GM23248 (cell line): ENCODE measurements at regions not wholly inside any gene's neighbourhood (a gene's known extent, or its start where the extent isn't known, plus 50 kb on each side); places are given as distances from the start of the nearest gene placed in this dataset.
"Not testable (repeated sequence)": the region's sequence is repeated elsewhere in the genome, so short reads cannot be mapped to it uniquely, and the experiment has no call there.

Source experiments
- DNase-seq: peaks from one replicate; pipeline ENCODE4 v3.0.0-alpha.2; 2015
- H2AFZ ChIP-seq: fragments of 200-600 bp; sonication (generic); 2 replicates; pipeline ENCODE4 v1.6.1; 2016; ENCODE audit warnings: antibody characterized with exemption
- H3F3A ChIP-seq: fragments of 200-600 bp; sonication (generic); 2 replicates; pipeline ENCODE4 v1.6.1; 2016; ENCODE audit warnings: mild to moderate bottlenecking, antibody characterized with exemption, mixed run types; ENCODE audit not compliant: insufficient read depth
- H3K27ac ChIP-seq: fragments of 200-600 bp; sonication (generic); 2 replicates; pipeline ENCODE4 v1.5.1; 2016; ENCODE audit warnings: mild to moderate bottlenecking
- H3K27me3 ChIP-seq: fragments of 200-600 bp; sonication (generic); replicated peaks from 2 replicates; pipeline ENCODE4 v1.6.1; 2016; ENCODE audit warnings: mild to moderate bottlenecking; ENCODE audit not compliant: insufficient read depth
- H3K36me3 ChIP-seq: fragments of 200-600 bp; sonication (generic); 2 replicates; pipeline ENCODE4 v1.6.1; 2016; ENCODE audit warnings: low read depth, mild to moderate bottlenecking
- H3K4me1 ChIP-seq: fragments of 200-600 bp; sonication (generic); 2 replicates; pipeline ENCODE4 v1.6.1; 2016; ENCODE audit warnings: mild to moderate bottlenecking; ENCODE audit not compliant: insufficient read depth
- H3K4me2 ChIP-seq: fragments of 200-600 bp; sonication (generic); one replicate; pipeline ENCODE4 v1.6.1; 2016; ENCODE audit warnings: mild to moderate bottlenecking; ENCODE audit not compliant: unreplicated experiment
- H3K4me3 ChIP-seq: fragments of 200-600 bp; sonication (generic); 2 replicates; pipeline ENCODE4 v1.5.1; 2016; ENCODE audit warnings: mild to moderate bottlenecking
- H3K79me2 ChIP-seq: fragments of 200-600 bp; sonication (generic); 2 replicates; pipeline ENCODE4 v1.6.1; 2016; ENCODE audit warnings: mild to moderate bottlenecking; ENCODE audit not compliant: insufficient read depth
- H3K9ac ChIP-seq: fragments of 200-600 bp; sonication (generic); 2 replicates; pipeline ENCODE4 v1.6.1; 2016; ENCODE audit warnings: mild to moderate bottlenecking
- H3K9me2 ChIP-seq: fragments of 200-600 bp; sonication (generic); 2 replicates; pipeline ENCODE4 v1.6.1; 2016; ENCODE audit warnings: mixed run types, mild to moderate bottlenecking, moderate library complexity; ENCODE audit not compliant: insufficient read depth
- H3K9me3 ChIP-seq: fragments of 200-600 bp; sonication (generic); one replicate; pipeline ENCODE4 v1.6.1; 2017; ENCODE audit warnings: low read depth
- H4K20me1 ChIP-seq: fragments of 200-600 bp; sonication (generic); 2 replicates; pipeline ENCODE4 v1.6.0; 2016; ENCODE audit not compliant: insufficient read depth
- EZH2 ChIP-seq: fragments of 200-600 bp; sonication (generic); IDR thresholded peaks from 2 replicates; pipeline ENCODE4 v1.6.1; 2018; ENCODE audit warnings: antibody characterized with exemption, mild to moderate bottlenecking; ENCODE audit not compliant: insufficient read depth, poor library complexity, severe bottlenecking
- EZH2phosphoT487 ChIP-seq: fragments of 200-600 bp; sonication (generic); IDR thresholded peaks from 2 replicates; pipeline ENCODE4 v1.6.1; 2018; ENCODE audit warnings: antibody characterized with exemption, moderate library complexity, mild to moderate bottlenecking, low read depth; ENCODE audit not compliant: insufficient read depth
- WGBS, 2 experiments: methylation state at CpG; one replicate each; pipeline ENCODE4 v1.1.6; 2015 to 2017; ENCODE audit warnings: low lambda C conversion rate in 2 of 2, low coverage in 1 of 2; ENCODE audit errors: missing lambda C conversion rate in 2 of 2; 5-methylcytosine and 5-hydroxymethylcytosine counted together
- in situ Hi-C: fragments of 300-500 bp; cut with MboI; formaldehyde crosslinking; loops from 2 replicates; pipeline ENCODE4 v1.15.0; 2020

GRCh38 chr3:137148917-137149316 lies 191.1 kb downstream of the IL20RB start:
- DNase-seq = no peak
- Histone ChIP-seq H3K4me2 (no peak overlapping the region), H3K27me3 (no peaks in the 10 kb centered on the region), H3K4me3 (no peak overlapping the region), H3K27ac (no peak overlapping the region), H3K9me2 (no peaks in the 10 kb centered on the region), H3K79me2 (no peaks in the 10 kb centered on the region), H2AFZ (no peak overlapping the region), H3K4me1 (no peaks in the 10 kb centered on the region), H3K9me3 (no peaks in the 10 kb centered on the region), H3K9ac (no peak overlapping the region), H3F3A (no peaks in the 10 kb centered on the region), H3K36me3 (no peaks in the 10 kb centered on the region), H4K20me1 (no peaks in the 10 kb centered on the region)
- WGBS, 2 experiments = 2 to 6% methylated on average over 2 of the region's 2 CpGs
- in situ Hi-C loops = no loop called here
- TF ChIP-seq EZH2phosphoT487 (no peak), EZH2 (no peak)

GRCh38 chr3:137150825-137151224 lies 193.0 kb downstream of the IL20RB start:
- H3K4me1 ChIP-seq = no peaks in the 10 kb centered on the region
- H4K20me1 ChIP-seq = no peaks in the 10 kb centered on the region
- H3K36me3 ChIP-seq = no peaks in the 10 kb centered on the region
- H3K9ac ChIP-seq = no peak overlapping the region
- WGBS, 2 experiments = 45 to 47% methylated on average over 5 of the region's 5 CpGs
- no peaks in the 10 kb centered on the region for H3K79me2 ChIP-seq
- no peaks in the 10 kb centered on the region for H3K27me3 ChIP-seq
- H3K4me2 ChIP-seq = no peak overlapping the region
- H3F3A ChIP-seq = no peaks in the 10 kb centered on the region
- H2AFZ ChIP-seq = no peak overlapping the region
- H3K9me3 ChIP-seq = no peaks in the 10 kb centered on the region
- H3K4me3 ChIP-seq = no peak overlapping the region
- in situ Hi-C loops = no loop called here
- no peak overlapping the region for H3K27ac ChIP-seq
- TF ChIP-seq EZH2 = no peak
- TF ChIP-seq EZH2phosphoT487 = no peak
- DNase-seq = no peak
- H3K9me2 ChIP-seq = no peaks in the 10 kb centered on the region

GRCh38 chr3:137153046-137153445 lies 195.3 kb downstream of the IL20RB start:
- H3K9me3 ChIP-seq, H2AFZ ChIP-seq, DNase-seq, H3K9me2 ChIP-seq, H3K27ac ChIP-seq, H3K27me3 ChIP-seq, H3K4me1 ChIP-seq, H3K79me2 ChIP-seq, in situ Hi-C loops, H3K4me2 ChIP-seq, H4K20me1 ChIP-seq, H3K4me3 ChIP-seq, H3F3A ChIP-seq, H3K36me3 ChIP-seq, H3K9ac ChIP-seq: not testable (repeated sequence)
- whole genome bisulfite sequencing, 2 experiments = 54 to 56% methylated on average over 5 of the region's 5 CpGs

- no peak overlapping the region for H3K4me2 ChIP-seq
- H3K9me2 ChIP-seq = no peaks in the 10 kb centered on the region
- TF ChIP-seq EZH2 = no peak
- no peak for TF ChIP-seq EZH2phosphoT487
- H3K79me2 ChIP-seq = no peaks in the 10 kb centered on the region
- WGBS, 2 experiments = 5 to 10% methylated on average over 6 of the region's 6 CpGs
- no peaks in the 10 kb centered on the region; the same call in 1 of the 2 replicates for H3K27me3 ChIP-seq
- no peaks in the 10 kb centered on the region for H3K9me3 ChIP-seq
- H3K4me1 ChIP-seq = no peaks in the 10 kb centered on the region
- H2AFZ ChIP-seq = no peak overlapping the region
- H3K4me3 ChIP-seq = no peak overlapping the region
- in situ Hi-C loops = no loop called here
- no peaks in the 10 kb centered on the region for H3F3A ChIP-seq
- H4K20me1 ChIP-seq = no peaks in the 10 kb centered on the region
- H3K36me3 ChIP-seq = no peaks in the 10 kb centered on the region
- H3K9ac ChIP-seq = no peak overlapping the region
- H3K27ac ChIP-seq = no peak overlapping the region
- peak; percentile 8 for DNase-seq
Observed at GRCh38 chr3:137163241-137163871, 205.6 kb downstream of the IL20RB start.

GRCh38 chr3:137163958-137164357 lies 206.2 kb downstream of the IL20RB start:
- no peak for DNase-seq
- in situ Hi-C loops = no loop called here
- no peaks in the 10 kb centered on the region for H3K9me2 ChIP-seq
- no peak overlapping the region for H3K4me3 ChIP-seq
- no peaks in the 10 kb centered on the region for H3K79me2 ChIP-seq
- H3K4me2 ChIP-seq = no peak overlapping the region
- H2AFZ ChIP-seq = no peak overlapping the region
- no peaks in the 10 kb centered on the region for H3F3A ChIP-seq
- no peak overlapping the region for H3K27ac ChIP-seq
- no peaks in the 10 kb centered on the region for H3K9me3 ChIP-seq
- H3K27me3 ChIP-seq = no peaks in the 10 kb centered on the region; the same call in 1 of the 2 replicates
- H4K20me1 ChIP-seq = no peaks in the 10 kb centered on the region
- no peak overlapping the region for H3K9ac ChIP-seq
- no peak for TF ChIP-seq EZH2
- no peak for TF ChIP-seq EZH2phosphoT487
- H3K36me3 ChIP-seq = no peaks in the 10 kb centered on the region
- H3K4me1 ChIP-seq = no peaks in the 10 kb centered on the region
